GM23338 (cell line): ENCODE measurements at regions not wholly inside any gene's neighbourhood (a gene's known extent, or its start where the extent isn't known, plus 50 kb on each side); places are given as distances from the start of the nearest gene placed in this dataset.

Experiments used
- CREB1 ChIP-seq: fragments of 250-450 bp; sonication (Bioruptor Pico); IDR thresholded peaks from 2 replicates; pipeline ENCODE4 v1.5.0; 2020; ENCODE audit warnings: low read depth, mild to moderate bottlenecking, moderate library complexity
- EZH2 ChIP-seq: fragments of 200-600 bp; sonication (generic); IDR thresholded peaks from one replicate; pipeline ENCODE4 v1.8.0; 2017; ENCODE audit warnings: antibody characterized with exemption, mild to moderate bottlenecking, low read depth; ENCODE audit not compliant: unreplicated experiment
- EZH2phosphoT487 ChIP-seq: fragments of 200-600 bp; sonication (generic); IDR thresholded peaks from one replicate; pipeline ENCODE4 v1.8.1; 2018; ENCODE audit warnings: antibody characterized with exemption; ENCODE audit not compliant: unreplicated experiment
- JUNB ChIP-seq: IDR thresholded peaks from one replicate; pipeline ENCODE4 v1.6.1; 2016; ENCODE audit warnings: antibody characterized with exemption; ENCODE audit not compliant: unreplicated experiment
- NANOG ChIP-seq: IDR thresholded peaks from 2 replicates; pipeline ENCODE4 v1.6.1; 2016; ENCODE audit warnings: antibody characterized with exemption, borderline replicate concordance
- POLR2AphosphoS5 ChIP-seq: IDR thresholded peaks from 2 replicates; pipeline ENCODE4 v1.6.1; 2016; ENCODE audit warnings: antibody characterized with exemption, low read depth
- REST ChIP-seq: IDR thresholded peaks from one replicate; pipeline ENCODE4 v1.6.1; 2018; ENCODE audit warnings: antibody characterized with exemption; ENCODE audit not compliant: unreplicated experiment
- STAT1 ChIP-seq: IDR thresholded peaks from one replicate; pipeline ENCODE4 v1.6.1; 2016; ENCODE audit warnings: antibody characterized with exemption; ENCODE audit not compliant: unreplicated experiment
- ZNF114 ChIP-seq: fragments of 250-450 bp; sonication (Bioruptor Pico); IDR thresholded peaks from 2 replicates; pipeline ENCODE4 v1.5.0; 2020; ENCODE audit warnings: mild to moderate bottlenecking, moderate library complexity
- ZNF331 ChIP-seq: fragments of 250-450 bp; sonication (Bioruptor Pico); IDR thresholded peaks from 2 replicates; pipeline ENCODE4 v1.5.0; 2020; ENCODE audit warnings: low read depth, mild to moderate bottlenecking, moderate library complexity
- ZNF462 ChIP-seq: fragments of 250-450 bp; sonication (Bioruptor Pico); IDR thresholded peaks from 2 replicates; pipeline ENCODE4 v1.5.0; 2020; ENCODE audit warnings: mild to moderate bottlenecking, moderate library complexity
- TF ChIP-seq, protein P1 (sequence below), 2 experiments: fragments of 200-600 bp in 1 of 2; sonication (generic) in 1 of 2; conservative IDR thresholded peaks; 2 replicates each; pipeline versions ENCODE4 v1.5.1 to v1.6.1; 2016 to 2017; ENCODE audit warnings: antibody characterized with exemption in 2 of 2, low read depth in 2 of 2, mild to moderate bottlenecking in 2 of 2, moderate library complexity in 1 of 2
- TF ChIP-seq, protein P2 (sequence below): IDR thresholded peaks from 2 replicates; pipeline ENCODE4 v1.6.1; 2016; ENCODE audit warnings: antibody characterized with exemption

DNA sequence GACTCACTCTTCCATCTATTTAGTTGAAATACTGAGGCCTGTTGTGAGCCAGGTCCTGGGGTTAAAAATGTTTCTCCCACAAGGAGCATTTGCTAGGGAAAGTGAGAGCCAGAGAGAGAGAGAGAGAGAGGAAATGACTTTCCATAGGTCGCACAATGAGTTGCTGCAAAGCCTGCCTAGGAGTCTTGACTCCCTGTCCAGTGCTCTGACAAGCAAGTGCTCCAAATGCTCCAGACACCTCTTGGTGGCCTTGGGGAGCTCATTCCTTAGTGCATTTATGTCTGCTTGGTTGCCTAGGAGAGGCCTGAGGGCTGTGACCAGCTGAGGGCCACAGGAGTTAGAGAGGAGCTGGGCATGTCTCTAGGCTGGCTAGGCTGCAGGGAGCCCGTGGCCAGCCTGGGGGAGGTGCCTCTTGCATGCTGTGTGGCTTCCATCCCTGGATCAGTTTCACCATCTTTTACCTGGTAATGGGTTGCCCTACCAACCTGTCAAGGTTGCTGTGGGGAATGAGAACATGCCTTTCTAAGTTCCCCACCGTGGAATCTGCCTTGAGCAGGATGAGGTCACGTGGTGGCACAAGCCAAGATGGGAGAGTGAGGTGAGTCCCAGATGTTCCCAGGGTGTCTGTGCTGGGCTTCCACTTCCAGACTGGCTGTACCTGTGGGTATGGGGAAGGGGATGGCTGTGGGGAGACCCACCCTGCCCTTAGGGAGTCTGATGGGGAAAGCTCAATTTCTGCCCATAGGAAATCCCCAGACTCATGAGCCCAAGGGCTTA, 105.0 kb downstream of the VEGFA start:
- TF ChIP-seq EZH2phosphoT487: no peak
- TF ChIP-seq EZH2: no peak
- TF ChIP-seq, protein P1, sequence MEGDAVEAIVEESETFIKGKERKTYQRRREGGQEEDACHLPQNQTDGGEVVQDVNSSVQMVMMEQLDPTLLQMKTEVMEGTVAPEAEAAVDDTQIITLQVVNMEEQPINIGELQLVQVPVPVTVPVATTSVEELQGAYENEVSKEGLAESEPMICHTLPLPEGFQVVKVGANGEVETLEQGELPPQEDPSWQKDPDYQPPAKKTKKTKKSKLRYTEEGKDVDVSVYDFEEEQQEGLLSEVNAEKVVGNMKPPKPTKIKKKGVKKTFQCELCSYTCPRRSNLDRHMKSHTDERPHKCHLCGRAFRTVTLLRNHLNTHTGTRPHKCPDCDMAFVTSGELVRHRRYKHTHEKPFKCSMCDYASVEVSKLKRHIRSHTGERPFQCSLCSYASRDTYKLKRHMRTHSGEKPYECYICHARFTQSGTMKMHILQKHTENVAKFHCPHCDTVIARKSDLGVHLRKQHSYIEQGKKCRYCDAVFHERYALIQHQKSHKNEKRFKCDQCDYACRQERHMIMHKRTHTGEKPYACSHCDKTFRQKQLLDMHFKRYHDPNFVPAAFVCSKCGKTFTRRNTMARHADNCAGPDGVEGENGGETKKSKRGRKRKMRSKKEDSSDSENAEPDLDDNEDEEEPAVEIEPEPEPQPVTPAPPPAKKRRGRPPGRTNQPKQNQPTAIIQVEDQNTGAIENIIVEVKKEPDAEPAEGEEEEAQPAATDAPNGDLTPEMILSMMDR (conservative IDR thresholded peaks at IDR 0.05; ENCODE audit: low read depth in 2 of 2): no peak
- TF ChIP-seq POLR2AphosphoS5: no peak
- no peak for TF ChIP-seq REST
- TF ChIP-seq, protein P2, sequence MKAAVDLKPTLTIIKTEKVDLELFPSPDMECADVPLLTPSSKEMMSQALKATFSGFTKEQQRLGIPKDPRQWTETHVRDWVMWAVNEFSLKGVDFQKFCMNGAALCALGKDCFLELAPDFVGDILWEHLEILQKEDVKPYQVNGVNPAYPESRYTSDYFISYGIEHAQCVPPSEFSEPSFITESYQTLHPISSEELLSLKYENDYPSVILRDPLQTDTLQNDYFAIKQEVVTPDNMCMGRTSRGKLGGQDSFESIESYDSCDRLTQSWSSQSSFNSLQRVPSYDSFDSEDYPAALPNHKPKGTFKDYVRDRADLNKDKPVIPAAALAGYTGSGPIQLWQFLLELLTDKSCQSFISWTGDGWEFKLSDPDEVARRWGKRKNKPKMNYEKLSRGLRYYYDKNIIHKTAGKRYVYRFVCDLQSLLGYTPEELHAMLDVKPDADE: no peak
- TF ChIP-seq JUNB: no peak
- TF ChIP-seq CREB1 (CRISPR knock-in tag): no peak
- no peak for TF ChIP-seq STAT1
- TF ChIP-seq ZNF331 (CRISPR knock-in tag): no peak
- no peak for TF ChIP-seq ZNF462 (CRISPR knock-in tag)
- TF ChIP-seq NANOG: no peak
- TF ChIP-seq ZNF114 (CRISPR knock-in tag): no peak
